GM12873 (cell line): ENCODE measurements at regions not wholly inside any gene's neighbourhood (a gene's known extent, or its start where the extent isn't known, plus 50 kb on each side); places are given as distances from the start of the nearest gene placed in this dataset.

Experiments
- TF ChIP-seq, protein P1 (sequence below): IDR thresholded peaks from 2 replicates; pipeline ENCODE4 v1.5.1; 2012; ENCODE audit warnings: low read depth, mild to moderate bottlenecking, moderate library complexity, low read length, control low read depth; ENCODE audit not compliant: insufficient read depth; ENCODE audit errors: missing control alignments

- TF ChIP-seq, protein P1, sequence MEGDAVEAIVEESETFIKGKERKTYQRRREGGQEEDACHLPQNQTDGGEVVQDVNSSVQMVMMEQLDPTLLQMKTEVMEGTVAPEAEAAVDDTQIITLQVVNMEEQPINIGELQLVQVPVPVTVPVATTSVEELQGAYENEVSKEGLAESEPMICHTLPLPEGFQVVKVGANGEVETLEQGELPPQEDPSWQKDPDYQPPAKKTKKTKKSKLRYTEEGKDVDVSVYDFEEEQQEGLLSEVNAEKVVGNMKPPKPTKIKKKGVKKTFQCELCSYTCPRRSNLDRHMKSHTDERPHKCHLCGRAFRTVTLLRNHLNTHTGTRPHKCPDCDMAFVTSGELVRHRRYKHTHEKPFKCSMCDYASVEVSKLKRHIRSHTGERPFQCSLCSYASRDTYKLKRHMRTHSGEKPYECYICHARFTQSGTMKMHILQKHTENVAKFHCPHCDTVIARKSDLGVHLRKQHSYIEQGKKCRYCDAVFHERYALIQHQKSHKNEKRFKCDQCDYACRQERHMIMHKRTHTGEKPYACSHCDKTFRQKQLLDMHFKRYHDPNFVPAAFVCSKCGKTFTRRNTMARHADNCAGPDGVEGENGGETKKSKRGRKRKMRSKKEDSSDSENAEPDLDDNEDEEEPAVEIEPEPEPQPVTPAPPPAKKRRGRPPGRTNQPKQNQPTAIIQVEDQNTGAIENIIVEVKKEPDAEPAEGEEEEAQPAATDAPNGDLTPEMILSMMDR: no peak
Observed at GRCh38 chr4:151459375-151459774, 50.4 kb downstream of the FHIP1A start.

GRCh38 chr4:151460434-151460833, 51.5 kb downstream of the FHIP1A start:
- TF ChIP-seq, protein P1: no peak

DNA sequence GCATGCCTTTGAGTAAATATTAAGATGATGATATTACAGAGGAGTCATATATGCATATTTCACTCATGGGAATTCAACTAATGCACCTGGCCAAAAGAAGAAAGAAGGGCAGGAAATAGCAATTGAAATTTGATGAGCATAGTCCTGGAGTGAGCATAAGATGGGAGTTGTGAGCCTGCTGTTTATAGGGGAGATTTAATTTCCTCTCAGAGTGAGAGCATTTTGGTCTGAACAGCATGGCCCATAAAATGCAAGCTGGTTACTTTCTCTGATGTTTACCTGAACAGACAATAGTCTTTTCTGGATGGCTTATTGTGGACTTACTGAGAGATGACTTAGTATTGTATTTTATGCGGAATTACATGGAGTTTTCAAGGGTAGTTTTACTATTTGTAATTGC, 53.6 kb downstream of the FHIP1A start:
- TF ChIP-seq, protein P1: no peak

DNA sequence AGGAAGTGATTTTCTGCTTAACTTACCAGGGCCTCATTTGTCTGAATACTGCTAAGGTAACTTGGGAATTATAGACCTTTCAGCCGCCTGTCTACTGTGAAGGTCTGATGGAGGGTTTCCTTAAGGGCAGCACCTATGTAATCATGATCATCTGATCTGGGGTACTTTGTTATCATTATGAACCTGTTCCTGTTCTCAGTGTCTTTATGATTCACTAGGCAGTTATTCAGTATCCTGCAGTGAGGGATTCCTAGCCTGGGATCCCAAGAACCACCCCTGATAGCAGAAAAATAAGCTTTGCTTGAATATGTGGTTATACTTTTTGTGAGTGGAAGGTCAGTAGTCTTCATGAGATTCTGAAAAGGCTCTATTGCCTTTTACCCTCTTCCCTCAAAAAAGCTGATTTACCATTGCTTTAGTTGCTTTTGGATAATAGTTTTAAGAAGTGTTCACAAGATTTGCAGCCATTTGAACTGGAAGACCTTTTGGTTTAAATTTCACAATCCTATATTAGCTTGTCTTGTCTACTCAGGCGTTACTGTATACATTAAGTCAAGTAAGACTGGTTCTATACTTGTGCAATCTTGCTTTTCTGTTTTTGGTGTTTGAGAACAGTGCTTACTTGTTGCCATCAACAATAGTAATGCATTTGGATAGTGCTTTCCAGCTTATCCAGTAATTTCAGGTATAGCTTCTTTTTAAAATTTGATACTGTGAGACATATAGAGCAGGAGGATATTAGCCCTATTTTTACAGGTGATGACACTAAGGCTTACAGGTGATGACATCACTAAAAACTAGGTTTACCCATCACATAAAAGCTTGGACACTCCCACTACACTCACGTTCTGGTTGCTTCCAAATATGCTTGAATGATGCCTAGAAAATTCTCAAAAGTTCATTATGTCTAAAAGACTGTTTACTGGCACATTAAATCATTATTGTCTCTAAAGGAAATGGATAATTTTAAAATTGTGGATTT, 60.0 kb downstream of the FHIP1A start:
- TF ChIP-seq, protein P1: no peak

DNA sequence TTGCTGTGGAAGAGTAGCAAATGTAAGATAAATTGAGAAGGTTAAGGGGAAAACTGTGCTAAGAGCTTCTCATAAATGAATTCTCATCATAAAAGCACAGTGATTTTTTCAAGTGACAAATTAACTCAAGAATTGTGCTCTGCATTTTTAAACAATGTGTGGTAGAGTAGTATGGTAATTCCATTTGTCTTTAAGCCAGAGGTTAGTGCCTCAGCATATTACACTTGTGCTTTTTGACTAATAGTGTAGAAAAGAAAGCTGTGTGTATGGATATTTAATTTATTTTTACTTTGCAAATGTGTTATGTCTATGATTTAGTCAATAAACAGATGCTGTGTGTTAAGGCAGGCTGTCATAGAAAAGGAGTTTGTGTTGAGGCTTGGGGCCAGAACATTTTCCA, 61.0 kb downstream of the FHIP1A start:
- TF ChIP-seq, protein P1: no peak

DNA sequence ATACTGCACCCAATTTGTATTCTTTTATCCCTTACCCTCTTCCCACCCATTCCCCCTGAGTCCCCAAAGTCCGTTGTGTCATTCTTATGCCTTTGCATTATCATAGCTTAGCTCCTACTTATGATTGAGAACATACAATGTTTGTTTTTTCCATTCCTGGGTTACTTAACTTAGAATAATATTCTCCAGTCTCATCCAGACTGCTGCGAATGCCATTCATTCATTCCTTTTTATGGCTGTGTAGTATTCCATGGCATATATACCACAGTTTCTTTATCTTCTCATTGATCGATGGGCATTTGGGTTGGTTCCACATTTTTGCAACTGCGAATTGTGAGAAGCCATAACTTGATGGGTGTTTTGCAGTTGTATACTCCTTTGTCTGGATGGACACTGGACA, 62.8 kb downstream of the FHIP1A start:
- TF ChIP-seq, protein P1: no peak

- TF ChIP-seq, protein P1: no peak
Observed at GRCh38 chr4:151472297-151472696, 63.3 kb downstream of the FHIP1A start.
